ENCODE measurements at regions not wholly inside any gene's neighbourhood (a gene's known extent, or its start where the extent isn't known, plus 50 kb on each side); places are given as distances from the start of the nearest gene placed in this dataset.
"Not testable (repeated sequence)": the region's sequence is repeated elsewhere in the genome, so short reads cannot be mapped to it uniquely, and the experiment has no call there.

DNA sequence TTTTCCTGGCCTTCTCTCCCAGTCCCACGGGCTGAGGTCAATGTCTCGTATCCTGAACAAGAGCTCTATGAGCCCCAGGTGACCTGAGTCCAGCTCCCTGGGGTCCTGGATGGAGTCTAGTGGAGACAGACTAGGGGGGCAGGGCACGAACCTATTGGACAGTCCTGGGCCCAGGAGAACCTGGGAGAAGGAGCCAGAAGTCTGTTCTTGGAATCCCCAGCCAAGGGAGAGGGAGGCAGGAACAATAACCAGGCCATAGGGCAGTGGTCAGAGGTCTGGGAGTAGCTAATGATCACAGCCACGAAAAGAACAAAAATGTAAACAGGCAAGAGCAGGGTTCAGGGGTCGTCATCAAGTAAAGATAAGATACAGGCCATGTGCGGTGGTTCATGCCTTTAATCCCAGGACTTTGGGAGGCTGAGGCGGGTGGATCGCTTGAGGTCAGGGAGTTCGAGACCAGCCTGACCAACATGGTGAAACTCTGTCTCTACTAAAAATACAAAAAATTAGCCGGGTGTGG is 60.8 kb downstream of the COPRS start:
- no peak for DNase-seq (ENCODE audit: low read depth)
- in situ Hi-C loops (cut with HindIII; ENCODE audit: low pct_unique_long_range_greater_than_20kb, low sequenced_read_pairs), result no loop called here

DNA sequence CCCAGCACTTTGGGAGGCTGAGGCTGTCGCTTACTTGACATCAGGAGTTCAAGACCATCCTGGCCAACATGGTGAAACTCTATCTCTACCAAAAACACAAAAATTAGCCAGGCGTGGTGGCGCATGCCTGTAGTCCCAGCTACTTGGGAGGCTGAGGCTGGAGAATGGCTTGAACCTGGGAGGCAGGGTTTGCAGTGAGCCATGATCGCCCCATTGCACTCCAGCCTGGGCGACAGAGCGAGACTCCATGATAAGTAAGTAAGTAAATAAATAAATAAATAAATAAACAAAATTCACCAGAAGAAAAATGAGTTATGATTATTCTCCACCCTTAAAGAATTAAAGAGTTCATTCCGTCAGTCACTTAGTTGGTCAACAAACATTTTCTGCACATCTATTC is 63.1 kb downstream of the COPRS start:
- DNase-seq (ENCODE audit: low read depth); in situ Hi-C loops (cut with HindIII; ENCODE audit: low pct_unique_long_range_greater_than_20kb, low sequenced_read_pairs): not testable (repeated sequence)

DNA sequence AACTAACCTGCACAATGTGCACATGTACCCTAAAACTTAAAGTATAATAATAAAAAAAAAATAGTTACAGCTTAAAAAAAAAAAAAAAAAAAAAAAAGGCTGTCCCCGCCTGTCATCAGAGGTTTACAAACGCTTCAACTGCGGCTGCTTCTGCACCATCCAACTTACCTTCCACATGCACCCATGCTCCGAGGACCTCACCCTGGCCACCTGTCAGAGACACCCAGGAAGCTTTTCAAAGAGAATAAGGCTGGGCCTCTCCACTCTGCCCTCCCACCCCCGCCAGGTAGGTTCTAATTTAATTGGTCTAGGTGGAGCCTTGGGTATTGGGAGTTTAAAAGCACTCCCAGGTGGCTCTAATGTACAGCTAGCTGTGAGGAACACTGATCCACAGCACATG is 64.9 kb downstream of the COPRS start:
- no peak for DNase-seq (ENCODE audit: low read depth)
- in situ Hi-C loops (cut with HindIII; ENCODE audit: low pct_unique_long_range_greater_than_20kb, low sequenced_read_pairs), result no loop called here

DNA sequence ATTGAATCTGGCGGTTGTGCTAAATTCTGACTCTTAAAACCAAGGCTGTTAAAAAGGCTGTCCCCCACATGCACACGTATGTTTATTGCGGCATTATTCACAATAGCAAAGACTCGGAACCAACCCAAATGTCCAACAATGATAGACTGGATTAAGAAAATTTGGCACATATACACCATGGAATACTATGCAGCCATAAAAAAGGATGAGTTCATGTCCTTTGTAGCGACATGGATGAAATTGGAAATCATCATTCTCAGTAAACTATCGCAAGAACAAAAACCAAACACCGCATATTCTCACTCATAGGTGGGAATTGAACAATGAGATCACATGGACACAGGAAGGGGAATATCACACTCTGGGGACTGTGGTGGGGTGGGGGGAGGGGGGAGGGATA is 65.4 kb downstream of the COPRS start:
- in situ Hi-C loops (cut with HindIII; ENCODE audit: low pct_unique_long_range_greater_than_20kb, low sequenced_read_pairs), result not testable (repeated sequence)

DNA sequence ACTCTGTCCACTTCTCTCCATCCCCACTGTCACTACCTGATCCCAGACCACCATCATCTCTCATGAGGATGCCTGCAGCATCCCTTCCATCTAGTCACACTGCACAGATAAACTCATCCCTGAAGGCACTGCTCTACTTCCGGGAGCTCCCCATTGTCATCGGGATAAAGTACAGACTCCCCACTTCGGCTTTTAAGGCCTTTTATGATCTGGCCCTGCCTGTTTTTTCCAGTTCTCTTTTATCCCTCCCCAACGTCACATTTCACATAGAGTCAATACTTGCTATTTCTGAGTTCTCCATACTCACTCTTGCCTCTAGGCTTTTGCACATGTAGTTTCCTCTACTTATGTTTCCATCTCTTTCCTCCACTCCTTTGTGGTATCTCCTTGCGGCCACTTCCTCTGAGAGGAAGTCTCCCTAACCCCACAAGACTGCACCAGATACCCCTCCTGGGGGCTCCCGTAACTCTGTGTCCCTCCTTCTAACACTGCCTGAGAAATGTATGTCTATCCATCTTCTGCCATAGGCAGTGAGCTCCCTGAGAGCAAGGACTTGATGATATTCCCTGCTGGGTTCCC is 66.9 kb downstream of the COPRS start:
- in situ Hi-C loops (cut with HindIII; ENCODE audit: low pct_unique_long_range_greater_than_20kb, low sequenced_read_pairs), result no loop called here
- no peak for DNase-seq (ENCODE audit: low read depth)

More for the DNA sequence above, 65.4 kb downstream of the COPRS start:
- DNase-seq (ENCODE audit: low read depth), result not testable (repeated sequence)

DNA sequence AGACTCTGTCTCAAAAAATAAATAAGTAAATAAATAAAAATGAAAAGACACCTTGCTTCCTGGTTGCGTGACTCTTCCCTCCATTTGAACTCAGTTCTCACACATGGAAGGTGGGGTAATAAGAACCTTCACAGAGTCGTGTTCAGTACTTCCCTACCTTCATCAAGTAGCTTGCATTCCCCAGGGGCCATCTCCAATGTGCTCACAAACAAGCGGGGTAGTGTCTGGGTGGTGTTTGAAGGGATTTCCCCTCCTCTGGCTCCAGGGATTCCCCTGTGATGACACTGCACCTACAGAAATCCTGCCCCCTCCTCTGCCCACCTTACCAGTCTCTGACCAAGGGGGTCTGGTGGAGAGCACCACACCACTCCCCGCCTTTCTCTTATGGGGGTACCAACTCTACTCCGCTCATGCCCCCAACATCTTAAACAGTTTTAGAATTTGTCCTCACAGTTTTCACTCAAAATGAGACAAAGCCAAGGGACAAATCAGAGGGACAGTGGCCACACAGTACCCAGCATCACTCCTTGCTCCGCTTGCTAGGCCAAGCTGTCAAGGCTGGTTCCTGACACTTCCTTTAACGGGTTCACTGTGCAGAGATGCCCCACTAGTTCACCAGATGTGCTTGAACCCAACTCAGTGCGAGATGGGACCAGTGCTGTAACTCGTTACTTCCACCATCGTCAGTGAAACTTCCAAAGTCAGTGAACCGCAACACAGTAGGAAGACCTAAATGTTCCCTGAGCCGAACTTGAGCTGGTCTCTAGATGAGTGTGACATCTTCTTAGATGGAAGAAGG is 69.1 kb downstream of the COPRS start:
- in situ Hi-C loops (cut with HindIII; ENCODE audit: low pct_unique_long_range_greater_than_20kb, low sequenced_read_pairs), result no loop called here
- no peak for DNase-seq (ENCODE audit: low read depth)

DNA sequence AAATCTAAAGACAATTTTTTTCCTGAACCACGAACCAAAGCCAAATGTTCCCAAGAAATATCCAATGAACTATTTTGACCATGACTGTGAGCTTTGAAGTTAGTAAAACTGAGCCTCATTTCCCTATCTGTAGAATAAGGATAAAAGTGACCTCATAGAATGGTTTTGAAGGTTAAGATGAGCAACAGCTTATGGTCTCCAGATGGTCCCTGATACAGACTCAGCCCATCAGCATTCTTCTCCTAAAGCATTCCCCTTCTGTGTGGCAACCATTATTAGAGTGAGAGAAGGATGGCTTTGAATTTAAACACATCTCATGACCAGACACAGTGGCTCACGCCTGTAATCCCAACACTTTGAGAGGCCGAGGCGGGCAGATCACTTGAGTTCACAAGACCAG is 70.1 kb downstream of the COPRS start:
- in situ Hi-C loops (cut with HindIII; ENCODE audit: low pct_unique_long_range_greater_than_20kb, low sequenced_read_pairs), result no loop called here
- DNase-seq (ENCODE audit: low read depth), result no peak

DNA sequence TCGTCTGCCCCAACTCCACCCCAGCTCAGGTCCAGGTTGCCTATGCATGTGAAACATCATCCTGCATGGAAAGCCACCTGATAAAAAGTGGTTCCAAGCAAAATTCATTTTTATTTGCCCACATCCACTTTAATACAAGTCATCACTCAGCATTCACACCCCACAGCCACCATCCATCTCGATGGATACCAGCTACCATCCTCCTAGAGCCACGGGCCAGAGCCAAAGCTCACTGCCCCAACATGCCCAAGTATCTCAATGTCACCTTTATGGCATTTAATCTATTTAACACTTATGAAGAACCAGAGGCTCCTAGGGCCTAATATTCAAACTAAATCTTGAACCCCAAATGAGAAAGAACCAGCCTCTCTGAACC is 70.5 kb downstream of the COPRS start:
- in situ Hi-C loops (cut with HindIII; ENCODE audit: low pct_unique_long_range_greater_than_20kb, low sequenced_read_pairs), result no loop called here
- no peak for DNase-seq (ENCODE audit: low read depth)

DNA sequence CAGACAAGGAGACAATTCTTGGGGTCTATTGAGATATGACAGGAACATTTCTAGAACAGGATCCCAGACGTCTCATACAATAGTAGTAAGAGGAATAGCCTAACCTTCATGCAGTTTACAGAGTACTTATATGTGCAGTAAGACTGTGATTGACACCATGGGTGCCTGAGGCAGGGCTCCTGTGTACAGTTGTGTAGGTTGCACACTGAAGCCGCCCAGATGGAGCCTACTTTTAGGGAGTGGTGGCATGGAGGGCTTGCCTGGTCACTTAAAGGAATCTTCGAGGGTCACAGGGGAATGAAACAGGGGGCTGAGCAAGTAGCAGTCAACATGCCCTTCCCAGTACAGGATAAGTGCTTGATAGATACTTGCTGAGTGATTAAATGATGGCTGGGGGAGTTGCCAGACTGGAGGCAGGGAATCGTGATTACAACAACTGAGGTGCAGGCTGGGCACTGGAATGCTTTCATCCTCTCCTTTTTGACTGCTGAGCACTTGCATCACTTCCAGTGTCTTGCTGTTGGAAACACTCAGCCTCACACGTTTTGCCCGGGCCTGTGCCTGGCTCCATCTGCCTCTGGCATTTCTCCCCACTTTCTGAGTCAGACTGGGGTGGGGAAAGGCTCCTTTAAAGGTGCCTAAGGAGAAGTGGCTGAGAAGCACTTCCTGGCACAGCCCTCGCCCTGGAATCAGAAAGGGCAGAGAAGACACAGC is 71.0 kb downstream of the COPRS start:
- DNase-seq (ENCODE audit: low read depth), result no peak
- in situ Hi-C loops (cut with HindIII; ENCODE audit: low pct_unique_long_range_greater_than_20kb, low sequenced_read_pairs), result no loop called here

DNA sequence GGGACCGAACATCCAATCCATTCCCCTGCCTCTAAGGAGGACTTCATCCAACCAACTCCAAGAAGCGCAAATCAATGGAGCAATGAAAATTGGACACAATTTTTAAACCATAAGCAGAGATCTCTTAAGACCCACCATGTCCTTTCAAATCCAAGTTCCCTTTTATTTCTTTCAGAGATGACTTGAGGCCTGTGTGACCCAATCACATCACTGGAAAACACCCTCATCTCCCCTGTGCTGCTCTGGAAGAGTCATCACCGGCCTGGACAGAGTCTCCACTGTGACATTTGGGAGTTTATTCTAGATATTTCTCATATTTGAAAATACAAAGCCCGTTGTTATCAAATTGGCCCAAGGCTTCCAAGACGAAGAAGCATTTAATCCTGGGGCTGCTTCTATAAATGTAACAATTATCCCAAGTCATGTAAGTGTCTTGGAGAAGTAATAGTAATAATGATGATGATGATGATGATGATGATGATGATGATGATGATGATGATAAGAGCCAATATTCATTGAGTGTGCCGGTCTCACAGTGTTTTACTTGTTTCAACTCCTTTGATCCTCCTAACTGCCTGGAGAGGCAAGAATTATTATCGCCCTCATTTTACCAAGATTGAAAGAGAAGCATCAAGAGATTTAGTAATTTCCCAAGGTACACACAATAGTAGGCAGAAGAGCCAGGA is 72.1 kb downstream of the COPRS start:
- DNase-seq (ENCODE audit: low read depth), result no peak
- in situ Hi-C loops (cut with HindIII; ENCODE audit: low pct_unique_long_range_greater_than_20kb, low sequenced_read_pairs), result no loop called here

DNA sequence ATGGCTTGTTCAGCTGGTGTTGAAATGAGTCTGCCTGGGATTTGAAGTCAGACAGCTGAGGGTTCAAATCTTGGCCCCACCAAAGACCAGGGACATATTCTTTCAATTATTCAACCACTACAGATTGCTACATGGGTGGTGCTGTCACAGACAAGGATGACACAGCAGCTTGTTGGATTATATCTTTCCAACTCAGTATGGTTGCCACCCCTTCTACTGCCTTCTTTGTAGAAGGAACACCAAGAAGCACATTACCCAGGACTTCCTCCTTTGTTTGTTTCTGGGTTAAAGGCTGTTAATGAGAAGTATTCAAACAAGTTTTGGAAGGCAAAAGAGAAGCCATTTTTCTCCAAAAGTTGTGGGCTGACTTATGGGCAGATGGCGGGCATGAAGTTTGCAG is 78.6 kb downstream of the COPRS start:
- no peak for DNase-seq (ENCODE audit: low read depth)
- in situ Hi-C loops (cut with HindIII; ENCODE audit: low pct_unique_long_range_greater_than_20kb, low sequenced_read_pairs), result no loop called here

DNA sequence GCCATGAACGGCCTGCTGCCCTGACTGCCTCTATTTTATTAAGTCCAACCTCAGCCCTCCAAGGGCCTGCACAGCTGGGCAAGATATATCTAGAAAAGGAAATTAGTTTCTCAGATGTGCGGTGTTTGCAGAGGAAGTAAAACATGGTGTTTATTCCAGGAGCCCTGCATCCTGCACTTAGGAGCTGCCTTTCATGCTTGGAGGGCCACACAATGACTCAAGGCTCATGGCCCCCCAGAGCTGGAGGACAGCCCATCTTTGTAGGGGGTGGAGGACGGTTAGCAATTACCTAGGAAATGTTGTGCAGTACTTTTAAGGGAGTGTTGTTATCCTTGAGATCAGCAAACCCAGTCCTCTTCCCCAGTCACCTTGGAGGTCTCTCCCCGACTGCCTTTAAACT is 80.5 kb downstream of the COPRS start:
- in situ Hi-C loops (cut with HindIII; ENCODE audit: low pct_unique_long_range_greater_than_20kb, low sequenced_read_pairs), result no loop called here
- DNase-seq (ENCODE audit: low read depth), result no peak

DNA sequence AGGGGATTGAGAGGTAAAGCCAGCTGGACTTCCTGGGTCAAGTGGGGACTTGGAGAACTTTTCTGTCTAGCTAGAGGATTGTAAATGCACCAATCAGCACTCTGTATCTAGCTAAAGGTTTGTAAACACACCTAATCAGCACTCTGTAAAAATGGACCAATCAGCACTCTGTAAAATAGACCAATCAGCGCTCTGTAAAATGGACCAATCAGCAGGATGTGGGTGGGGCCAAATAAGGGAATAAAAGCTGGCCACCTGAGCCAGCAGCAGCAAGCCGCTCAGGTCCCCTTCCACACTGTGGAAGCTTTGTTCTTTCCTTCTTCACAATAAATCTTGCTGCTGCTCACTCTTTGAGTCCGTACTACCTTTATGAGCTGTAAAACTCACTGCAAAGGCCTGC is 87.7 kb downstream of the COPRS start:
- in situ Hi-C loops (cut with HindIII; ENCODE audit: low pct_unique_long_range_greater_than_20kb, low sequenced_read_pairs), result not testable (repeated sequence)

DNA sequence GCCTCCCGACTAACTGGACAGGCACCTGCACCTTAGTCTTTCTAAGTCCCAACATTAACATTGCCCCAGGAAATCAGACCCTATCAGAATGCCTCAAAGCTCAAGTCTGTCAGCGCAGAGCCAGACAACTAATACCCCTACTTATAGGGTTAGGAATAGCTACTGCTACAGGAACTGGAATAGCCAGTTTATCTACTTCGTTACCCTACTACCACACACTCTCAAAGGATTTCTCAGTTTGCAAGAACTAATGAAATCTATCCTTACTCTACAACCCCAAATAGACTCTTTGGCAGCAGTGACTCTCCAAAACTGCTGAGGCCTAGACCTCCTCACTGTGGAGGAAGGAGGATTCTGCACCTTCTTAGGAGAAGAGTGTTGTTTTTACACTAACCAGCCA is 88.5 kb downstream of the COPRS start:
- in situ Hi-C loops (cut with HindIII; ENCODE audit: low pct_unique_long_range_greater_than_20kb, low sequenced_read_pairs); DNase-seq (ENCODE audit: low read depth): not testable (repeated sequence)

More for the DNA sequence above, 87.7 kb downstream of the COPRS start:
- DNase-seq (ENCODE audit: low read depth), result not testable (repeated sequence)

DNA sequence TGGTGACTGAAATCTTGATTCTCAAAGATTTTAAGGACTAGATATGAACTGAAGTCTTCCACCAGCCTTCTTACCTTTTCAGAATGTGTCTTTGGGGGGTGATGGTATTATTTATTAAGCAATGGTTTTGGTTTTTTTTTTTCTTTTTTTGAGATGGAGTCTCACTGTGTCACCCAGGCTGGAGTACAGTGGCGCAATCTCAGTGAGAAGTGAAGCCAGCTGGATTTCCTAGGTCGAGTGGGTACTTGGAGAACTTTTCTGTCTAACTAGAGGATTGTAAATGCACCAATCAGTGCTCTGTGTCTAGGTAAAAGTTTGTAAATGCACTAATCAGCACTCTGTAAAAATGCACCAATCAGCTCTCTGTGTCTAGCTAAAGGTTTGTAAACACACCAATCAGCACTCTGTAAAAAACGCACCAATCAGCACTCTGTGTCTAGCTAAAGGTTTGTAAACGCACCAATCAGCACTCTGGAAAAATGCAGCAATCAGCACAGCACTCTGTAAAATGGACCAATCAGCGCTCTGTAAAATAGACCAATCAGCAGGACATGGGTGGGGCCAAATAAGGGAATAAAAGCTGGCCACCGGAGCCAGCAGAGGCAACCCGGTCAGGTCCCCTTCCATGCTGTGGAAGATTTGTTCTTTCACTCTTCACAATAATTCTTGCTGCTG is 97.1 kb downstream of the COPRS start:
- in situ Hi-C loops (cut with HindIII; ENCODE audit: low pct_unique_long_range_greater_than_20kb, low sequenced_read_pairs); DNase-seq (ENCODE audit: low read depth): not testable (repeated sequence)

DNA sequence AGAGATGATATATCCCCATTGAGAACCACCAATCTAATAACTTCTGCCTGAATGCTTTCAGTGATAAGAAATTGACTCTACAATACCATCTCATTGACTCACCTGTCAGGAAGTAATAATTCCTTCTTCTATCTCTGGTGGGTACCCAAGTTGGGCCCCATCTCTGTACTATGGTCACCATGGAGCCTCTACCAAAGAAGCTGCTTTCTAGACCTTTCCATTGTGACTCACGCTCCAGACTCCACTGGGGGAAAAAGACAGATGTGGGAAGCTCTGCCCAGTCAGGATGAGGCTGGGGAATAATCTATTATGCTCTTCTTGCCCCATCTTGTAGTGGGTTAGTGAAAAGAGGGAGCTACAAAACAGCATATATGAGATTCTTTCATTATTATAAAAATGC is 100.4 kb downstream of the COPRS start:
- in situ Hi-C loops (cut with HindIII; ENCODE audit: low pct_unique_long_range_greater_than_20kb, low sequenced_read_pairs), result no loop called here
- DNase-seq (ENCODE audit: low read depth), result no peak

DNA sequence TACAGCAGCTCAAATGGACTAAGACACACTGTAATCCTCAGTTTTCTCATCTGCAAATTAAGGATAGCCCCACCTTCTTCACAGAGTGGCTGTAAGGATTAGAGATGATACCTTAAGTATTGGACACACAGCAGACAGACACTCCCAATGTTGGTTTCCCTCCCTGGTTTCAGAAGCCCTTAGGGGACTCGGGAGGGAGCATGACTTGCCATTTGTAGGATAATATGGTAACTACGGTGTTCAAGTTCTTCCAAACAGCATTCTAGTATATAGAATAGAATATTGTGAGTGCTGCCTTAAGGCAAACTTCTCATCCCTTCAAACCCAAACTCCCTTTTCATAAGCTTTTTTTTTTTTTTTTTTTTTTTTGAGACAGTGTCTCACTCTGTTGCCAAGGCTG is 101.9 kb downstream of the COPRS start:
- in situ Hi-C loops (cut with HindIII; ENCODE audit: low pct_unique_long_range_greater_than_20kb, low sequenced_read_pairs), result no loop called here
- no peak for DNase-seq (ENCODE audit: low read depth)

DNA sequence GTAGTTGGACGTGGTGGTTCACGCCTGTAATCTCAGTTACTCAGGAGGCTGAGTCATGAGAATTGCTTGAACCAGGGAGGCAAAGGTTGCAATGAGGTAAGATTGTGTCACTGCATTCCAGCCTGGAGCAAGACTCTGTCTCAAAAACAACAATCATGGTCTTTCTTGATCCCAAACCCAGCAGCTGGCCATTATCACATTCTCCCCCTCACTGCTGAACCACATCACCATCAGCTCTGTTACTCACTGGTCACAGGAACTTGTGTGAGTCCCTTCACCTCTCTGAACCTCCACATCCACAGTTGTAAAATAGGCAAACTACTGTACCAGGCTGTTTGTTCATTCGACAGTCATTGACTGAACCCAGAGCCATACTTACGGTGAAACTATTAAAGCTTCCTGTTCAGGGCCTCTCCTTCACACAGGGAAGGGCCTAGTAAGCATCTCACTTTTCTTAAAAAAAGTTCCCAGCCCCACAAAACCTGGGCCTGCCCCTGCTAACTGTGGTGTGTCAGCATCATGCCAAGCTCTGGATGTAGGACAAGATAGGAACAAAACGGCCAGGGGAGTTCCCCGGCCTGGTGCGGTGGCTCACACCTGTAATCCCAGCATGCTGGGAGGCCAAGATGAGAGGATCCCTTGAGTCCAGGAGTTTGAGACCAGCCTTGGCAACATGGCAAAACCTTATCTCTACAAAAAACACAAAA is 104.7 kb downstream of the COPRS start:
- in situ Hi-C loops (cut with HindIII; ENCODE audit: low pct_unique_long_range_greater_than_20kb, low sequenced_read_pairs), result no loop called here
- DNase-seq (ENCODE audit: low read depth), result peak; percentile 30

All from Caki2 (cell line).